Fibroblast of pulmonary artery (primary cell): ENCODE measurements at regions not wholly inside any gene's neighbourhood (a gene's known extent, or its start where the extent isn't known, plus 50 kb on each side); places are given as distances from the start of the nearest gene placed in this dataset.

Experiments
- DNase-seq: peaks from one replicate; pipeline ENCODE4 v3.0.0-alpha.2; 2010; ENCODE audit warnings: low read depth
- H3K4me3 ChIP-seq: replicated peaks from 2 replicates; pipeline ENCODE4 v1.5.1; 2011; ENCODE audit warnings: low read depth, mild to moderate bottlenecking, control low read depth, low read length, moderate library complexity
- CTCF ChIP-seq: IDR thresholded peaks from 2 replicates; pipeline ENCODE4 v1.5.1; 2011; ENCODE audit warnings: mild to moderate bottlenecking, control low read depth, low read length, inconsistent platforms; ENCODE audit errors: missing control alignments

DNA sequence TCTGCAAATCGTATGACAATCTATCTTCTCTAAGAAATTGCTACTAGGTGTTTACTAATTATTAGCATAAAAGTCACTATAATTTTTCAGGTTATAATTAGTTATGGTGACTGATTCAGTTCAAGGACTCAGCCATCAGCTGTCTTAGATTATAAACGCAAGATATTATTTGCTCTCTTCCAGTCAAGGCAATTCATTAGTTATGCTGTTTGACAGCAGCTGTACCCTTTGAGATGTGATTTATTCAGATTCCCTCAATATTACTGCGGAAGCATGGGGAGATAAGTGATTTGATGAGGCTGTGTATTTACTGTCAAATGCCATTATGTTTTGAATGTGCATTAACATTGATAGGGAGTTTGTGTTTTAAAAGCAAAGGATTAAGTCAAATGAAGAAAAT is 558.9 kb upstream of the FSIP2 start:
- DNase-seq: no peak
- no peak for TF ChIP-seq CTCF

DNA sequence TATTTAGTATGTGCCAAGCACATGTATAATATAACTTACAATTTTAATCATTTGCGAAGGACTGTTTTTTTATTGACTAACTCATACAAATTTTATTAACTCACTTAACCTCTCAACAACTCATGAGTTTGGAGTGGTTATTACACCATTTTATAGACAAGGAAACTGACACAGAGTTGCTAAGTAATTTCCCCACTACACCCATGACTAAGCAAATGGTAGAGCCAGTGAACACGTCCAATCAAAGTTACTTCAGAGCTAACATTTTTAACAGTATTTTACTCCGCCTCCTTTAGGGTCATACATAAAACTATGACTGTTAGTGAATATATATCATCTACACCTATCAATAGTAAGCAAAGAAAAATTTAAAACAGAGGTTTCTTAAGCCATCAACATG is 556.7 kb upstream of the FSIP2 start:
- DNase-seq: no peak
- no peak for TF ChIP-seq CTCF
- no peak overlapping the region for H3K4me3 ChIP-seq

More for the DNA sequence above, 558.9 kb upstream of the FSIP2 start:
- H3K4me3 ChIP-seq: no peak overlapping the region

GRCh38 chr2:185185044-185185443 is 553.6 kb upstream of the FSIP2 start:
- H3K4me3 ChIP-seq: no peak overlapping the region
- TF ChIP-seq CTCF: no peak
- DNase-seq: no peak

DNA sequence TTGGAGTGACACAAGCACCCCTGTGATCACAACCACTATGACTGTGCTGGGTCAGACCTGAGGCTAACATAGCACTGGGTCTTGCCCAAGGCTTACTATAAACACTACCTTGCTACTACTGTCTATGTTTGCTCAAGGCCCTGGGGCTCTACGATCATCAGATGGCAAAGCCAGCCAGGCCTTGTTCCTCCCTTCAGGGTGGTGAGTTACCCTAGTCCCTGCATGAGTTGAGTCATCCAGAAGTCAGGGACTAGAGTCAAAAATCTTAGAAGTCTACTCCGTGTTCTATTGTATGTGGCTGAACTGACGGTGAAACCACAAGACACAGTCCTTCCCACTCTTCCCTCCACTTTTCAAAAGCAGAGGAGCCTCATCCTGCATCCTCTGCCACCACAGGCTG is 551.2 kb upstream of the FSIP2 start:
- no peak overlapping the region for H3K4me3 ChIP-seq
- no peak for DNase-seq
- TF ChIP-seq CTCF: no peak

DNA sequence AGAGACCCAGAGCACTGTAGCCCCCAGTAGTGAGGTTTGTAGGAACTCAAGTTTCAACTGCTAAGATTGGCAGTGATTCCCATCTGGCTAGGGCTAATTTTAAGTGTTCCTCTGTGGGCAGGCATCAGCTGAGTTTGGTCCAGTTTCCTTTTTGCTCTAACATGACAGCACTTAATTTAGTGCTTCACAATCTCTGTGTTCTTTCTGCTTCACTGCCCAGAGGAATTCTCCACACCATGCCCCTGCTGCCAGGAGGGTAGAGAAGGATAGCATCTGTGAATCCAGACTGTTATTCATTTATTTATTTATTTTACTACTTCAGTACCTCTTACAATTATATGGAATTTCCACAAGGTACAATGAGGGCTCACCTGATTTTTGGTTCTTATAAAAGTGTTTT is 549.9 kb upstream of the FSIP2 start:
- DNase-seq: no peak
- TF ChIP-seq CTCF: no peak

GRCh38 chr2:185201063-185201462 is 537.5 kb upstream of the FSIP2 start:
- H3K4me3 ChIP-seq: no peak overlapping the region
- no peak for TF ChIP-seq CTCF
- no peak for DNase-seq

More for the DNA sequence above, 549.9 kb upstream of the FSIP2 start:
- no peak overlapping the region for H3K4me3 ChIP-seq

DNA sequence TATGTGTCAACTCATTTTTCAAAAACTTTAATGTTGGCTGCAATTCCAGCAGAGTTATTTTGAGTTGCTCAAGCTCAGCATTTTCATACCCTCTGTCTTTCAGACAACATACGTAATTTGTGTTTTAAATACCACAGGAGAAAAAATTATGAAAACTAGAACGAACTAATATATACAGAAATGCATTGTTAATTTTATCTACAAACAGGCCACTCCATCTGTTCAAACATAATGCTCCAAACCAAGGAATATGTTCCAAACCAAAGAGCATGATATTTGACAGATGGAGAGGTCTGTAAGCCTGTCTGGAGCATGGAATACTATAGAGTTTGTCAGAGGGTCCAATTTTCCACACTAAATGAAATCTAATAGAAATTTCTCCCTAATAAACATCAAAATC is 536.2 kb upstream of the FSIP2 start:
- no peak for TF ChIP-seq CTCF
- H3K4me3 ChIP-seq: no peak overlapping the region
- no peak for DNase-seq
